Omental fat pad (tissue), 3 donors: ENCODE measurements at regions not wholly inside any gene's neighbourhood (a gene's known extent, or its start where the extent isn't known, plus 50 kb on each side); places are given as distances from the start of the nearest gene placed in this dataset.
"Not testable (repeated sequence)": the region's sequence is repeated elsewhere in the genome, so short reads cannot be mapped to it uniquely, and the experiment has no call there.

Source experiments
- ATAC-seq: fragments of 150-250 bp; one replicate; pipeline ENCODE4 v1.9.1; 2016; ENCODE audit warnings: mild to moderate bottlenecking, moderate library complexity; ENCODE audit not compliant: low FRiP score
- DNase-seq: peaks from one replicate; pipeline ENCODE4 v3.0.0-alpha.2; 2019; ENCODE audit warnings: low spot score
- TF ChIP-seq, protein P1 (sequence below), 3 donors: fragments of 450-650 bp; IDR thresholded peaks; one replicate each; pipeline ENCODE4 v1.5.1; 2016 to 2017; ENCODE audit warnings: antibody characterized with exemption in 3 of 3, mild to moderate bottlenecking in 3 of 3, moderate library complexity in 2 of 3

DNA sequence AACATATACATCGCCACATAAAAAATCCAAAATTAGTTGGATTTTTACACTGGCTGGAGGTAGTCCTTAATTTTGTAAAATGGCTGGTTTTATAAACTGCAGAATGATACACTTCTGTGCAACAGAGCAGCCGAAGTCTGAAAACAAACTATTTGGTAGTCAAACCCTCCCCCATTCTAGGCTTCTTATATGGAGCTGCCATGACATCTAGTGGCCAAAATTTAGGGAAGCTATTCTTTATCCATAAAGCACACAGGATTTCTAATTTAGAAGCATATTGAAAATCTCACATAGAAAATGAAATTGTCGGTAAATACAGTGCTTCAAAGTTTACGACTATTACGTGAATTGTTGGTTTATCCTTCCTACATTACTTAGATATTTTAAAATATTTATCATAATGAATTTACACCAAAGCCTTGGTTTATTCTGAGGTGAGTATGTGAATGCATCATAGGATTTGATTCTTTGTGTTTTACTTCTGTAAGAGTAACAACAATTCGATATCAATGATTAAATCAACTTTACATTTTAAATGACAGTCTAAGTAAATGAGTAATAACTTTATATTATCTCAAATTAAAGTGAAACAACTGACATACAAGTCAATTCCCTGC lies 113.4 kb upstream of the FAM241A start:
- DNase-seq = no peak
- TF ChIP-seq, protein P1, sequence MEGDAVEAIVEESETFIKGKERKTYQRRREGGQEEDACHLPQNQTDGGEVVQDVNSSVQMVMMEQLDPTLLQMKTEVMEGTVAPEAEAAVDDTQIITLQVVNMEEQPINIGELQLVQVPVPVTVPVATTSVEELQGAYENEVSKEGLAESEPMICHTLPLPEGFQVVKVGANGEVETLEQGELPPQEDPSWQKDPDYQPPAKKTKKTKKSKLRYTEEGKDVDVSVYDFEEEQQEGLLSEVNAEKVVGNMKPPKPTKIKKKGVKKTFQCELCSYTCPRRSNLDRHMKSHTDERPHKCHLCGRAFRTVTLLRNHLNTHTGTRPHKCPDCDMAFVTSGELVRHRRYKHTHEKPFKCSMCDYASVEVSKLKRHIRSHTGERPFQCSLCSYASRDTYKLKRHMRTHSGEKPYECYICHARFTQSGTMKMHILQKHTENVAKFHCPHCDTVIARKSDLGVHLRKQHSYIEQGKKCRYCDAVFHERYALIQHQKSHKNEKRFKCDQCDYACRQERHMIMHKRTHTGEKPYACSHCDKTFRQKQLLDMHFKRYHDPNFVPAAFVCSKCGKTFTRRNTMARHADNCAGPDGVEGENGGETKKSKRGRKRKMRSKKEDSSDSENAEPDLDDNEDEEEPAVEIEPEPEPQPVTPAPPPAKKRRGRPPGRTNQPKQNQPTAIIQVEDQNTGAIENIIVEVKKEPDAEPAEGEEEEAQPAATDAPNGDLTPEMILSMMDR (IDR thresholded peaks at IDR 0.05) = no peak
- ATAC-seq = no peak

DNA sequence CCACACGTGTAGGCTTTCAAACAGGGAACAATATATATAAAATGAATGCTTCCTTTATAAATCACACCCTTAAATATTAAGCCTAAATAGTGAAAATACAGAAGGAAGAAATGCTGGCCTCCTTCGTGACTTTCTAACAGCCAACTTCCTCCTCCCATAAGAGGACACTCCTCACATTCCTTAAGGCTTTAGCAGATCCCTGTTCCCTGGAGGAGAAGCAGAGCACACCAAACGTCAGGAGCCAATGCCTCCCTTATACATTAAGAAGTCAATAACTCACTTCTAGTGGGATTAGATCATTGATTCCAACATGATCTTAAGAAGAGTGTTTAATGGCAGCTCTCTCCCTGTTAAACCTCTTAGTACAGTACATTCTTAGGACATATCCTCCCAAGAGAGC lies 108.4 kb upstream of the FAM241A start:
- DNase-seq (no peak), ATAC-seq (no peak)
- TF ChIP-seq, protein P1 (IDR thresholded peaks at IDR 0.05) = no peak

DNA sequence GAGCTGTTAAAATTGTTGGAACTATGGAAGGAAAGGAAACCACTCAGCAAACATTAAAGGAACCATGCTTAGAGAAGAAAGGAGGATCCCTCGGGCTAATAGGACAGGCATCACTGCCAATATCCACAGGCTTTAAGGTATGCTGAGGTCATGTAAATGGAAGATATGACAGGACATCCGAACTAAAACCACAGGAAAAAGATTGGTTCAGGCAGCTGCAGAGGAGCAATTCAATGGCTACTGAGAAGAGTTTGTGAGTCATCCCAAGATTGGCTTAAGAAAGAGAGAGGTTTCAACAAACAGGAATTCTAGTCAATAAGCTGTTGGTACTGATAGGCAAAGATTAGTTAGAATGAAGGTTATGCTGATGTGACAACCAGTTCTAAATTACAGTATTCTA lies 106.4 kb upstream of the FAM241A start:
- TF ChIP-seq, protein P1 (IDR thresholded peaks at IDR 0.05) = no peak
- ATAC-seq (no peak), DNase-seq (no peak)

DNA sequence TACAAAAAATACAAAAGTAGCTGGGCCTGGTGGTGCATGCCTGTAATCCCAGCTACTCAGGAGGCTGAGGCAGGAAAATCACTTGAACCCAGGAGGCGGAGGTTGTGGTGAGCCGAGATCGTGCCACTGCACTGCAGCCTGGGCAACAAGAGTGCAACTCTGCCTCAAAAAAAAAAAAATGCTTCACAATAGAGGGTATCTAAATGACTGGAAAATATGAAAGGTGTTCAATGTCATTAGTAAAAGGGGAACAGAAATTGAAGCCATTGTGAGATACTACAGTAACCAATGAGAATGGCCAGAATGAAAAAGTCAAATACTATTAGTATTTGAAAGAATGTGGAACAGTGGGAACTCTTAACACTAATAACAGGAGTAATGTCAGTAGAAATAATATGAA lies 96.1 kb upstream of the FAM241A start:
- DNase-seq, ATAC-seq: not testable (repeated sequence)

DNA sequence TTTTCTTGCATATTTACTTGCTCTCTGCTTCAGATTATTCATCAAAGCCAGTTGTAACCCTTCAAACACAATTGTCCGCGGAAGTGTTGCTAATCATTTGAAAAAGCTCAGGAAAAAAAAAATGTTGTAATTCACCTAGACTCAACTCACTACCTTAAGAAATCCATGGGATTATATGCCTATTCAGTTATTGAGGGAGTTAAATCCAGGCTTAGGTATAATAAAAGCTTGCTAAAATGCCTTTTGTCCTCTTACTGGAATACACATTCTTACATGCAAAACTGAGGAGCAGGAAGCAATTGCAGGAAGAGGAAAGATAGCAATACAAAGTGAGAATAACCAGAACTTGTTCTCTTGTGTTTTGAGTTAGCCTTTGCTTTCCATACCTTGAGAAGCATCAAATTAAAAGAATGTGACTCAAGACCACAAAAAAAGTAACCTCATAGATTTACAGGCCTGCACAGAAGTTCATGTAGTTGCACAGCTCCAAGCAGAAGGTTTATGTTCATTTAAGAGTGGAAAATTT lies 91.4 kb upstream of the FAM241A start:
- ATAC-seq = no peak
- TF ChIP-seq, protein P1 (IDR thresholded peaks at IDR 0.05) = no peak
- no peak for DNase-seq

DNA sequence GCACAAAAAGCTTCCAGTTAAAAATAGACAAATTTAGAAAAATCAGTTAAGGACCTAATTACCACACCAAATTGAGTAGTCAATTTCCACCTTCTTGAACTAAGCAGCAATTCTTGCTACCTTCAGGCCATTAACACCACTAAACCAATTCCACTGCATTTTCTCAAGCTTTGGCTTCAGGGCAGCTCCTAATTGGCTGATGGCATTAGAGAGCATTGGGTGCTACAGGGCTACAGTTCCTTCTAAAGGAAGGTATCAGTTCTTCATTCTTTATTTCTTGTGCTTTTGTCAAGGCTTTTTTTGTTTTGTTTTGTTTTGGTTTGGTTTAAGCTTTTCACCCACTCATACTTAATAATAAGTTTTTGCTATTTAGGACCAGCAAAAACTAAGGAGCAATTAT lies 90.2 kb upstream of the FAM241A start:
- DNase-seq (no peak), ATAC-seq (no peak)
- TF ChIP-seq, protein P1 (IDR thresholded peaks at IDR 0.05) = no peak

DNA sequence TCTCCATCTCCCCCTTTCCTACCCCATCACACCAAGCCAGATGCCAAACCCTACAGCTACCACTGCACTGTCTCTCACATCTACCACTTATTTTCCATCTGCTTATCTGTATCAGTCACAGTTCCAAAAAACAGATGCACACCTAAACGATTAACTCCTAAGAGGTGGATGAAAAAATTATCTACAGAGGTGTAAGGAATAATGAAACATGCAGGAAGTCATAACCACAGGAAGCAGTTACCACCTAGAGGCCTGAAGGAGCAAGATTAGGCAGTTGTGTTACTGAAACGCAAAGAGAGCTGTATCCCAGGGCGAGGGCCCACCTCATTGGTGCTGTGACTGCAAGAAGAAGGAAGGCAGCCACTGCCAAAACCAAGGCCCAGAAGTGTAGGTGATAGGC lies 87.8 kb upstream of the FAM241A start:
- ATAC-seq = no peak

More for the DNA sequence above, 87.8 kb upstream of the FAM241A start:
- no peak for DNase-seq
- TF ChIP-seq, protein P1 (IDR thresholded peaks at IDR 0.05) = no peak
